ENCODE measurements at regions not wholly inside any gene's neighbourhood (a gene's known extent, or its start where the extent isn't known, plus 50 kb on each side); places are given as distances from the start of the nearest gene placed in this dataset.

- no peak for TF ChIP-seq CTCF (IDR thresholded peaks at IDR 0.05)
- TF ChIP-seq, protein P1, sequence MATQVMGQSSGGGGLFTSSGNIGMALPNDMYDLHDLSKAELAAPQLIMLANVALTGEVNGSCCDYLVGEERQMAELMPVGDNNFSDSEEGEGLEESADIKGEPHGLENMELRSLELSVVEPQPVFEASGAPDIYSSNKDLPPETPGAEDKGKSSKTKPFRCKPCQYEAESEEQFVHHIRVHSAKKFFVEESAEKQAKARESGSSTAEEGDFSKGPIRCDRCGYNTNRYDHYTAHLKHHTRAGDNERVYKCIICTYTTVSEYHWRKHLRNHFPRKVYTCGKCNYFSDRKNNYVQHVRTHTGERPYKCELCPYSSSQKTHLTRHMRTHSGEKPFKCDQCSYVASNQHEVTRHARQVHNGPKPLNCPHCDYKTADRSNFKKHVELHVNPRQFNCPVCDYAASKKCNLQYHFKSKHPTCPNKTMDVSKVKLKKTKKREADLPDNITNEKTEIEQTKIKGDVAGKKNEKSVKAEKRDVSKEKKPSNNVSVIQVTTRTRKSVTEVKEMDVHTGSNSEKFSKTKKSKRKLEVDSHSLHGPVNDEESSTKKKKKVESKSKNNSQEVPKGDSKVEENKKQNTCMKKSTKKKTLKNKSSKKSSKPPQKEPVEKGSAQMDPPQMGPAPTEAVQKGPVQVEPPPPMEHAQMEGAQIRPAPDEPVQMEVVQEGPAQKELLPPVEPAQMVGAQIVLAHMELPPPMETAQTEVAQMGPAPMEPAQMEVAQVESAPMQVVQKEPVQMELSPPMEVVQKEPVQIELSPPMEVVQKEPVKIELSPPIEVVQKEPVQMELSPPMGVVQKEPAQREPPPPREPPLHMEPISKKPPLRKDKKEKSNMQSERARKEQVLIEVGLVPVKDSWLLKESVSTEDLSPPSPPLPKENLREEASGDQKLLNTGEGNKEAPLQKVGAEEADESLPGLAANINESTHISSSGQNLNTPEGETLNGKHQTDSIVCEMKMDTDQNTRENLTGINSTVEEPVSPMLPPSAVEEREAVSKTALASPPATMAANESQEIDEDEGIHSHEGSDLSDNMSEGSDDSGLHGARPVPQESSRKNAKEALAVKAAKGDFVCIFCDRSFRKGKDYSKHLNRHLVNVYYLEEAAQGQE (IDR thresholded peaks at IDR 0.05; ENCODE audit: insufficient read depth in 1 of 2, low read depth in 2 of 2, low read length in 1 of 2), result no peak
Measured at GRCh38 chr3:105214590-105214989, 152.1 kb upstream of the ALCAM start.
